Retinal pigment epithelial cell (primary cell): ENCODE measurements at regions not wholly inside any gene's neighbourhood (a gene's known extent, or its start where the extent isn't known, plus 50 kb on each side); places are given as distances from the start of the nearest gene placed in this dataset.

Source experiments
- DNase-seq: peaks from one replicate; pipeline ENCODE4 v3.0.0-alpha.2; 2010; ENCODE audit warnings: low read depth
- H3K4me3 ChIP-seq: 2 replicates; pipeline ENCODE4 v1.5.1; 2011; ENCODE audit warnings: mild to moderate bottlenecking, low read length, control low read depth, moderate library complexity
- TF ChIP-seq, protein P1 (sequence below): conservative IDR thresholded peaks from 2 replicates; pipeline ENCODE4 v1.5.1; 2011; ENCODE audit warnings: low read depth, low read length, control low read depth, inconsistent platforms

DNA sequence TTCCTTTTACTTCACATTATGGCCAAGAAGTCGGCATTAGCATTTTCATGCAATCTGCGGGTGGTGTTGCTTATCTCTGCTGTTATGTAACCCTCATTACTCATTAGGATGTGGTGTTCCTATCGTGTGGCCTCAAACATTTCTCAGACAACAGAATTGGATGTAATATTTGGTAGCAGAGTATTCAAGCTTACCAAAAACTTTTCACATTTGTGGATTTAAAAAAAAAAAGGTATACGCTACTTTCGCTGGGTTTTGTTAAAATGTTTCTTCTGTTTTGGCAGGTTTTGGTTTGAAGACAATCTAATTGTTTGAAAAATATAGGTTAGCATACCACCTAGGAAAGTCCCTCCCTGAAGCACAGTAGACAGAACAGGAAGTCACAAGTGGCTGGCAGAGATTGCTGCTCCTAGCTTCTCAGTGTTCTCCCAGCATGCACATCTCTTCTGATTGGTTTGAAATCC lies 128.8 kb downstream of the GATA3 start:
- TF ChIP-seq, protein P1, sequence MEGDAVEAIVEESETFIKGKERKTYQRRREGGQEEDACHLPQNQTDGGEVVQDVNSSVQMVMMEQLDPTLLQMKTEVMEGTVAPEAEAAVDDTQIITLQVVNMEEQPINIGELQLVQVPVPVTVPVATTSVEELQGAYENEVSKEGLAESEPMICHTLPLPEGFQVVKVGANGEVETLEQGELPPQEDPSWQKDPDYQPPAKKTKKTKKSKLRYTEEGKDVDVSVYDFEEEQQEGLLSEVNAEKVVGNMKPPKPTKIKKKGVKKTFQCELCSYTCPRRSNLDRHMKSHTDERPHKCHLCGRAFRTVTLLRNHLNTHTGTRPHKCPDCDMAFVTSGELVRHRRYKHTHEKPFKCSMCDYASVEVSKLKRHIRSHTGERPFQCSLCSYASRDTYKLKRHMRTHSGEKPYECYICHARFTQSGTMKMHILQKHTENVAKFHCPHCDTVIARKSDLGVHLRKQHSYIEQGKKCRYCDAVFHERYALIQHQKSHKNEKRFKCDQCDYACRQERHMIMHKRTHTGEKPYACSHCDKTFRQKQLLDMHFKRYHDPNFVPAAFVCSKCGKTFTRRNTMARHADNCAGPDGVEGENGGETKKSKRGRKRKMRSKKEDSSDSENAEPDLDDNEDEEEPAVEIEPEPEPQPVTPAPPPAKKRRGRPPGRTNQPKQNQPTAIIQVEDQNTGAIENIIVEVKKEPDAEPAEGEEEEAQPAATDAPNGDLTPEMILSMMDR = no peak
- H3K4me3 ChIP-seq = no peak overlapping the region
- DNase-seq = no peak

DNA sequence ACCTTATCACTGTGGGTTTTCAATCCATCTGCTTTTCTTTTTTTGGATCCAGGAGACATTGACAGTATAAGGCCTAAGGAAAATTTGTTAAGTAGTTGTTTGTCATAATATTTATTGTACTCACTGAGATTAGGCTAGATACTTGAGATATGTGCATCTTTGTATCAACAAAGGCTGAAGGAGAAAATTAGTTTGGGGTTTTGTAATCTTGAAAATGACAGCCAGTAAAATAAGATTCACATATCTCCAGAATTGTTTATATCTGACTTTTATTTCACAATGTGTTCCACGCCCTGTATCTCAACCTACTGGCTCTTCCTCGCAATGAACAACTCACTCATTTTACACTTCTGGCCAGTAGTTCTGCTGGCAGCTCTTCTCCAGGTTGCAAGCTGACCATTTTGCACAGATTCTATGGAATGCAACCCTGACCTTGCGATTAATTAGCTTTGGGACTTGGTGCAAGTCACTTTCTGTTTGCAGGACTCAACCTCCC lies 132.7 kb downstream of the GATA3 start:
- TF ChIP-seq, protein P1 = no peak
- no peak overlapping the region for H3K4me3 ChIP-seq
- DNase-seq = no peak

DNA sequence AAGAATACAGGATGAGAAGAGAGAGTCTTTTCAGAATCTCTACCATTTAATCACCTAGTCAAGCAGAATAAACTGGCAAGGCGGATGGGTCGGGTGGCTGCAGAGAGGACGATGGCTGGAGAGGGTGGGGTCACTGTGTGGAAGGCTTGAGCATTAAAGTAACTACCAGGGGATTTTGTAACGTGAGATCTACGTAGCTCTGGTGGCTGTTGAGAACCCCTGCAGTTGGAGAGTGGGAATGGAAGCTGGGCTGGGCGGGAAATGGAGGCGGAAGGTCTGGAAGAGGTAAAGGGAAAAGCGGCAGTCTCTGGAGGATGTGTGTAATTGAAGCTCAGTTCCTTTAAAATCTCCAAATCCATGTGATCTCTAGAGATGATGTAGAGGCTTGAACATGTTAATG lies 135.0 kb downstream of the GATA3 start:
- no peak for DNase-seq
- no peak overlapping the region for H3K4me3 ChIP-seq
- TF ChIP-seq, protein P1 = no peak

DNA sequence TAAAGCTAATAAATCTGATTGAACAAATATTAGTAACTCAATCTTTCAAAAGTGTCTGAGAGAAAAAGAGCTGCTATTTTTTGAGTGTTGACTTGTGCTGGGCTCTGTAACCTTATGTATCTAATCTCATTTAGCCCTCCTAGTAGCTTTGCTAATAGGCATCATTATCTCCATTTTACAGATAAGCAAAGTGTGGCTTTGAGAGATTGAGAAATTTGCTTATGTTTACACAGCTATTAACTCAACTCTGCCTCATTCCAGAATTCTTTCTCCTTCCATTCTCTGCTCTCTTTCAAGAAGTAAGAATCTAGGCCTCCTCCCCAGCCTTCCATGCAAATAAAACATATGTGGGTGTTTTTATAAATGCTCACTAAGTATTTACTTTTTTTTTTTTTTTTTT lies 137.8 kb downstream of the GATA3 start:
- no peak overlapping the region for H3K4me3 ChIP-seq
- TF ChIP-seq, protein P1 = no peak
- no peak for DNase-seq

DNA sequence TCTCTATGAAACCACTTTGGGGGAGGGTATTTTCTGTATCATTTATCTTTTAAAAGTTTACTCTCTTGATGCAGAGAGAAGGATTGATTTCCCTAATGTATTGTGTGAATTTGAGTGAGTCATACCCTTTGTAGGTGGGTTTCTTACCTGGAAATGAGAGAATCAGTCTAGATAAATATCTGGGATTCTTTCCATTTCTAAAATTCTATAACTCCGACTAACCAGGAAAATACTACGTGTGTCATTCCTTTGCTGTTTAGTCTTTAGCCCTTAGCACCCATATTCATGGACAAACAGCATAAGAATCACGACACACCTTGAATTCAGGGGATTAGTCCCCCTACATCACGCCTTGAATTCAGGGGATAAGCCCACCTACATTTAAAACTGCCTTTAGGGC lies 139.1 kb downstream of the GATA3 start:
- DNase-seq = no peak
- TF ChIP-seq, protein P1 = no peak
- no peak overlapping the region for H3K4me3 ChIP-seq

DNA sequence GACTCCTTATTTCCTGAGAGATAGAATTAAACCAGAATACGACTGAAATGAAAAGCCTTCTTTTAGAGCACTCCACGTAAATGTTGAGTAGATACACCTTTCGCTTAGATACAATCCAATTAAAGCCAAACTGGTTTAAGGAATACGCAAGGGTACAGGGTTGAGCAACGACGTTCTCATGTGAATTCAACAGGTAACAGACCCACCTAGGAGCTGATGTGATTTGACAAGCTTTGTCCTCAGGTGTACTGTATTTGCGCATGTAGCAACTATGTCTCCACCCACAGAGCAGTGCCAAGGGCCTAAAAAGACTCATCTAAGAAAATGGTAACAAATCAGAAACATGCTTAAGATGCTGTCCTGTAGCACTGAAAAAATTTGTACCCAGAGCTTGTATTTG lies 139.6 kb downstream of the GATA3 start:
- H3K4me3 ChIP-seq = no peak overlapping the region
- TF ChIP-seq, protein P1 = no peak
- no peak for DNase-seq

DNA sequence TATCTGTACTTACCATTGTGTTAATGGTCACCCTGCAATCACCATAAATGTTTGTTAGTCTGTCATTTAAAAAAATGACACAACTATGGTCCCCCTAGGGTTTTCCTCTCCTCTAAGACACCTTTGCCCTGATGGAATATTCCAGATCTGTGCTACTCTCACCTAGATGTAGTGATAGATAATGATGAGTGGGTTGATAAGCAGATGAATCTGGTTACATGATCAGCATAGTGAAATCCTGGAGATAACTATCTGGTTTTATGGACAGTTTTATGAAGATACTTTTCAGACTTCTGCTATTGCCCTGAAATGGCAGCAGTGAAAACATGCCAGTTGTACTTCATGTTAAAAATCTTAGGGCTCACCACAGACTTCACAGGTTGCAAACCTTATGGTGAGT lies 152.4 kb downstream of the GATA3 start:
- TF ChIP-seq, protein P1 = no peak
- no peak for DNase-seq
- no peak overlapping the region for H3K4me3 ChIP-seq
